ENCODE measurements at regions not wholly inside any gene's neighbourhood (a gene's known extent, or its start where the extent isn't known, plus 50 kb on each side); places are given as distances from the start of the nearest gene placed in this dataset.
"Not testable (repeated sequence)": the region's sequence is repeated elsewhere in the genome, so short reads cannot be mapped to it uniquely, and the experiment has no call there.

DNA sequence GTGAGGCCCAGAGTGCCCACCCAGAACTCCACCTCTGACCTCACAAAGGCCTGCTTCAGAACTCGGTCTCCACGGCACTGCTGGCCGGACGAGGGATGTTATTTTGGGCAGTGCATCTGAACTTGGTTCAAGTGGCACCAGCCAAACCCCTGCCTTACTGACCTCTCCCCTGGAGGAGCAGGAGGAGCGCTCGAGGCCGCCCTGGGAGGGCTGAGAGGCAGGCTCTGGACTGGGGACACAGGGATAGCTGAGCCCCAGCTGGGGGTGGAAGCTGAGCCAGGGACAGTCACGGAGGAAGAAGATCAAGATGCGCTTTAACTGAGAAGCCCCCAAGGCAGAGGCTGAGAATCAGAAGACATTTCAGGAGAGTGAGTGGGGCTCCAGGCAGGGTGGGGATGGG, 284.2 kb upstream of the TEKT4 start:
- TF ChIP-seq, protein P1, sequence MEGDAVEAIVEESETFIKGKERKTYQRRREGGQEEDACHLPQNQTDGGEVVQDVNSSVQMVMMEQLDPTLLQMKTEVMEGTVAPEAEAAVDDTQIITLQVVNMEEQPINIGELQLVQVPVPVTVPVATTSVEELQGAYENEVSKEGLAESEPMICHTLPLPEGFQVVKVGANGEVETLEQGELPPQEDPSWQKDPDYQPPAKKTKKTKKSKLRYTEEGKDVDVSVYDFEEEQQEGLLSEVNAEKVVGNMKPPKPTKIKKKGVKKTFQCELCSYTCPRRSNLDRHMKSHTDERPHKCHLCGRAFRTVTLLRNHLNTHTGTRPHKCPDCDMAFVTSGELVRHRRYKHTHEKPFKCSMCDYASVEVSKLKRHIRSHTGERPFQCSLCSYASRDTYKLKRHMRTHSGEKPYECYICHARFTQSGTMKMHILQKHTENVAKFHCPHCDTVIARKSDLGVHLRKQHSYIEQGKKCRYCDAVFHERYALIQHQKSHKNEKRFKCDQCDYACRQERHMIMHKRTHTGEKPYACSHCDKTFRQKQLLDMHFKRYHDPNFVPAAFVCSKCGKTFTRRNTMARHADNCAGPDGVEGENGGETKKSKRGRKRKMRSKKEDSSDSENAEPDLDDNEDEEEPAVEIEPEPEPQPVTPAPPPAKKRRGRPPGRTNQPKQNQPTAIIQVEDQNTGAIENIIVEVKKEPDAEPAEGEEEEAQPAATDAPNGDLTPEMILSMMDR (IDR thresholded peaks at IDR 0.05; ENCODE audit: control extremely low read depth in 1 of 3, insufficient read depth in 1 of 3, low read depth in 1 of 3, low read length in 3 of 3) = not testable (repeated sequence)
- not testable (repeated sequence) for TF ChIP-seq RXRA (IDR thresholded peaks at IDR 0.05; ENCODE audit: insufficient read depth, low read depth, low read length); SIN3A (conservative IDR thresholded peaks at IDR 0.05 in 1 of 2, IDR thresholded peaks at IDR 0.05 in 1 of 2; ENCODE audit: low read depth in 1 of 2, low read length in 2 of 2); SP1 (IDR thresholded peaks at IDR 0.05; ENCODE audit: low read depth, low read length); EZH2 (IDR thresholded peaks at IDR 0.05; ENCODE audit: low read depth, low read length, severe bottlenecking); POLR2AphosphoS5 (IDR thresholded peaks at IDR 0.05; ENCODE audit: low read depth, low read length); GABPA (IDR thresholded peaks at IDR 0.05; ENCODE audit: borderline replicate concordance, insufficient read depth, low read length)
- TF ChIP-seq, protein P2, sequence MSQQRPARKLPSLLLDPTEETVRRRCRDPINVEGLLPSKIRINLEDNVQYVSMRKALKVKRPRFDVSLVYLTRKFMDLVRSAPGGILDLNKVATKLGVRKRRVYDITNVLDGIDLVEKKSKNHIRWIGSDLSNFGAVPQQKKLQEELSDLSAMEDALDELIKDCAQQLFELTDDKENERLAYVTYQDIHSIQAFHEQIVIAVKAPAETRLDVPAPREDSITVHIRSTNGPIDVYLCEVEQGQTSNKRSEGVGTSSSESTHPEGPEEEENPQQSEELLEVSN (IDR thresholded peaks at IDR 0.05) = not testable (repeated sequence)
- TF ChIP-seq, protein P3, sequence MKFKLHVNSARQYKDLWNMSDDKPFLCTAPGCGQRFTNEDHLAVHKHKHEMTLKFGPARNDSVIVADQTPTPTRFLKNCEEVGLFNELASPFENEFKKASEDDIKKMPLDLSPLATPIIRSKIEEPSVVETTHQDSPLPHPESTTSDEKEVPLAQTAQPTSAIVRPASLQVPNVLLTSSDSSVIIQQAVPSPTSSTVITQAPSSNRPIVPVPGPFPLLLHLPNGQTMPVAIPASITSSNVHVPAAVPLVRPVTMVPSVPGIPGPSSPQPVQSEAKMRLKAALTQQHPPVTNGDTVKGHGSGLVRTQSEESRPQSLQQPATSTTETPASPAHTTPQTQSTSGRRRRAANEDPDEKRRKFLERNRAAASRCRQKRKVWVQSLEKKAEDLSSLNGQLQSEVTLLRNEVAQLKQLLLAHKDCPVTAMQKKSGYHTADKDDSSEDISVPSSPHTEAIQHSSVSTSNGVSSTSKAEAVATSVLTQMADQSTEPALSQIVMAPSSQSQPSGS (IDR thresholded peaks at IDR 0.05; ENCODE audit: low read length) = not testable (repeated sequence)
- TF ChIP-seq, protein P4, sequence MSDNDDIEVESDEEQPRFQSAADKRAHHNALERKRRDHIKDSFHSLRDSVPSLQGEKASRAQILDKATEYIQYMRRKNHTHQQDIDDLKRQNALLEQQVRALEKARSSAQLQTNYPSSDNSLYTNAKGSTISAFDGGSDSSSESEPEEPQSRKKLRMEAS (IDR thresholded peaks at IDR 0.05) = not testable (repeated sequence)
- TF ChIP-seq, protein P5, sequence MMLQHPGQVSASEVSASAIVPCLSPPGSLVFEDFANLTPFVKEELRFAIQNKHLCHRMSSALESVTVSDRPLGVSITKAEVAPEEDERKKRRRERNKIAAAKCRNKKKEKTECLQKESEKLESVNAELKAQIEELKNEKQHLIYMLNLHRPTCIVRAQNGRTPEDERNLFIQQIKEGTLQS (IDR thresholded peaks at IDR 0.05; ENCODE audit: insufficient read depth, low read depth, low read length) = not testable (repeated sequence)
